GM21515 (cell line): ENCODE measurements at regions not wholly inside any gene's neighbourhood (a gene's known extent, or its start where the extent isn't known, plus 50 kb on each side); places are given as distances from the start of the nearest gene placed in this dataset.
"Not testable (repeated sequence)": the region's sequence is repeated elsewhere in the genome, so short reads cannot be mapped to it uniquely, and the experiment has no call there.

Source experiments
- ATAC-seq: cut with Tn5 transposase; IDR thresholded peaks from one replicate; pipeline ENCODE4 v1.9.1; 2021; ENCODE audit not compliant: unreplicated experiment

DNA sequence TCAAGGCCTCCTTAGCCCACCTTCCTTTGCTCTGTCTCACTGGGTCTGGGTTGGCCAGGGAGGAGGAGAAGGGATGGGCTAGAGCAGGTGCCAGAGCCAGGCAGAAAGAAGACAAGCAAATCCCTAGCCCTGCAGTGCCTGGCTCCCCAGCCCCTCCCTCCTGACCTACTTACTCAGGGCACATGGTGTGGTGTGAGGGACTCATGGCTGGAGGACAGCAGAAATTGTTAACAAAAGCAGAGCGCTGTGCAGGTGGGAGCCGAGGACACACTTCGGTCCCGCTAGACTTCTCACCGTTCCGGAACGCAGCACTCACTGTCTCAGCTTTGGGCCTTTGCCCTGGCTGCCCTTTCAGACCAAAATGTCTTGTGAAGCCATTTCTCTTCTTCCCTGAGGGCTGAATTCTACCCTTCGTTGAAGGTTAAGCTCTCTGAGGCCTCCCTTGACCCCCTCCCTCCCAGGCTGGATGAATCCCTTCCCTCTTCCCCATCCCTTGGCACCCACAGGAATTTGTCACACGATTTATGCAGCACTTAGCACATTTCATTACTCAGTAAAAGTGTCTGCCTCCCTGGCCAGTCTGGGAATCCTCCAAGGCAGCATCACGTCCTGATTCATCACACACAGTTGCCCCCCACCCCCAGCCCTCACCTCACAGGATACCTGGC is 263.9 kb upstream of the TRPC7 start:
- ATAC-seq = no peak

DNA sequence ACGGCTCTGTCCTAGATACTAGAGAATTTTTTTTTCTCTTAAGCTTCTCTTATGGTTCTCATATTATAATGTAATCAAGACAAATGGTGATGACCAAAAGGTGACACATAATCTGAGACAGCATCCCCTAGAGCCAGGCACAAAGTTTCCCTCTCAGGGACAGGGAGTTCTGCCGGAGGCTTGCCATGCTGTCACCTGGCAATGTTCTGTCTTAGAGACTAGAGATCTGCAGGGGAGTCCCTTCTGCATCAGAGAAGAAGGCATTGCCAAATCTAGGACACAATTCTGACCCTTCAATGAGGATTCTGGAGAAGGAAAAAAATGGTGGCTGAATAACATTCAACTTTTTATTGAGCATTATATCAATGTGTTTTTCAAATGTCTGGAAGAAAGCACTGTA is 261.2 kb upstream of the TRPC7 start:
- ATAC-seq = no peak

DNA sequence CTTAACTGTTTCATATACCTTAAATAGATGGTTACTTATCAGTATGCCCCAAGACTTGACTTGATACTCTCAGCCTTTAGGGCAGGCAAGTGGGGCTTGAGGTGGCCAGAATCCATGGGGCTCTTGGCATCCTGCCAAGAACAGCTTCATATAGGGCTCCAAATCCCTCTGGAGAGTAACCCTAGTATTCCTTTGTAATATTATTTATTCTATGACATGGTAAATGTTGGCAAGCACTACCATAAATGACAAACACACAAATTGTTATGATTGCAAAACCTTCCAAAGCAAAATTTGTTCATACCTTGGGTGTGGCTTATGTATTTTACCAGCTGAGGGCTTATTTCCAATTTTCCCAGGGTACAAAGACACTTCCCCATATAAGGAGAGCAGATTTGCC is 257.4 kb upstream of the TRPC7 start:
- ATAC-seq = no peak

DNA sequence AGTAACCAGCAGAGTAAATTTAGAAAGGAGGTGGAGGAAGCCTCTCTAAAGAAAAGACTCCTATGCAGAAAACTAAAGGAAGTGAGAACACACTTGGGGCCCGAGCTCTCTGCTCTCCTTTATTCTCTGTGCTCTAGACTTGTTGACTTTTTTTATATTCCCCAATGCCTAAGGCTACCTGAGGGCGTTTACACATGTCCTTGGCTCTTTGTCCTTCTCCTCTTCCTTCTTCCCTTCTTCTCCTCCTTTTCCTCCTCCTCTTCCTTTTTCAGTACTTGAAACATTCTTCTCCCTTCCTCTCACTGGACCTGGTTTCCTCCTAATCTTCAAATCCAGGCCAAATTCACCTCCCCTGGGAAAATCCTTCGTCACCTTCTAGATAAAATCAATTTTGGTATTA is 256.4 kb upstream of the TRPC7 start:
- ATAC-seq = no peak

DNA sequence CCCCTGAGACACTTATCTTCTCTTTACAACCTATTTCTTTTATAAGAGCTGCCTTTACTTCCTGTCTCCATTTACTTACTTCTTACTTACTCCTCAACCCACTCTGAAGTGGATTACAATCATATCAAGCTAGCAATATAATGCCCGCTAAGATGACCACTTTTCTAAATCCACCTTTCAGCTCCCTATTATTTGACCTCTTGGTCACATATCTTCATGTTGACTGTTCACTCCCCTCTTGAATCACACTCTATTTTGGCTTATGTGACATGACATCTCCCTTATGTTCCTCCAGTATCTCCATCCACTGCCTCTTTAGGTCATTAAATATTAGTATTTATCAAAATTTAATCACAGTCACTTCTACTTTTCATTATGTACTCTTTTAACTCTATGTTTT is 255.3 kb upstream of the TRPC7 start:
- ATAC-seq = no peak

DNA sequence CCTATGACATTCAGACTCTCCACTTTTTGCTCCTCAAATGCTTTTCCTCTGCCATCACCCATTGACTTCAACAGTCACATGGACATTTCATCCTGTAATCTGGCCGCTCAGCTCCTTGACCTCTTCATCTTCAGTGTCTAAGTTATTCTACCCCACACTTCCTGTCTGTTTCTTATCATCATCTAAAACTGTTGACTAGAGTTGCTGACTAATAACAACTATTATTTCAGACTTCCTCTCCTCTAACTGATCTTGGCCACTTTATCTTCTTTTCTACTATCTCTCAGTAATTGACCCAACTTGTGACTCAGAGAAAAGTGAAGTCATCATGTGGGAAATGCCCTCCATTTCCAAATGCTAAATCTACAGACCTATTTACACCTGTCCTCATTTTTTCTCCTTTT is 254.7 kb upstream of the TRPC7 start:
- ATAC-seq = no peak

DNA sequence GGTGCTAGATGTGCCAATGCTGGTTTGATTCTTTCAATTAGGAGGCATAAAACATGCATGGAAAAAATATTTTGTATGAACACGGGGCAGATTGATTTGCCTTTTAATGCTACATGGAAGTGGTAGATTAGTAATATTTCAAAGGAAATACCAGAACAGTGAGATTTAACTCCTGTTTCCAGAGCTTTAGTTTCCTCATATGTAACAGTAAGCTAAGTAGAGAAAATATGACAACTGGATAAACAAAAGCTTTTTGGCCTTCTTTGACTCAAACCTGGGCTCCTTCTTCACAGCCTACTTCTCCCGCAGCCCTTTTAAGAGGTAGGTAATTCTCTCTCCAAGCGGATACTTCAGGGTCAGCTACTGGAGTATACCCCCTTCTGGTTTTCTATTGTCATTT is 254.2 kb upstream of the TRPC7 start:
- no peak for ATAC-seq

DNA sequence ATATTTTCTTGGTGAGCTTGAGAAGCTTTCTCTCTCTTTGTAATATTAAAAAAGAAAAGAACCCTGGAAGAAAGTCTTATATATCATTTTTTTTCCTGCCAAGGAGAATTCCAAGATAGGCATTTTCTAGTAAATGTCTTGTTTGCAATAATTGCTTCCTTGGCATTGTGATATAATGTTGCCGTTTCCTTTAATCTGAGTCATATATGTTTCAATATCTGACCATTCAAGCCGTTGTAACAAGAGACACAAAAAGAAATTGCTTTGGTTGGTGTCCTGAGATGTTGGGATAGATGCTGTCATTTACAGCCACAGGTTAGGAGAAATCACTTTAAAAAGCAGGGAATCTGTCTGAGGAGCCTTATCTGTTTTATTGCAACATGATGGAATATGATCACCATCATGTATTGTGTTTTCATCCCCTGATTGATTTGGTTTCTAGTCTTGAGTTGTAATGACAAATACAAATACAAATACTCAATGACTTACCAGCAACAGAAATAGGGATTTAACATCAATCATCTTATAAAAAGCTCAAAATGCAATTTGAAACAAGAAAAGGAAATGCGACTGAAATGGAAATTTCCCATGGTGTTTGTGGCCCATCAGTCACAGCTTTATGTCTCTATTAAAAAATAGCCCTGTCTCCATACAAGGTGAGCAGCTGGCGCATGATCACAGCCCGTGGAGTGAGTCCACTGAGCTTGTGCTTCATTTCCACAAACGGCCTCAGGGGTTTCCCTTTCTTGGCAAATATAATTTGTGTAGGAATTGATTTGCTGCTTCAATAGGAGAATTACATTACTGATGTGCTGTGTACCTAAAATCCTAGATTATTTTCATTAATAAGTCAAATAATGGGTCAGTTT is 250.1 kb upstream of the TRPC7 start:
- ATAC-seq = no peak

DNA sequence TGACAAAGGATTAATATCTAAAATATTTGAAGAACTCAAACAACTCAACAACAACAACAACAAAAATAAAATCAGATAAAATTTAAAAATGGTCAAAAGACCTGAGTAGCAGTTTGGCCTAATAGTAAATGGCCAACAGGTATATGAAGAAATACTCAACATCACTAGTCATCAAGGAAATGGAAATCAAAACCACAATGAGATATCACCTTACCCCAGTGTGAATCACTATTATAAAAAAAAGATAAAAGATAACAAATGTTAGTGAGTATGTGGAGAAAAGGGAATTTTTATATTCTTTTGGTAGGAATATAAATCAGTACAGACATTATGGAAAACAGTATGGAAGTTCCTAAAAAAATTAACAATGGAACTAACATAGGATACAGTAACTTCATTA is 247.9 kb upstream of the TRPC7 start:
- no peak for ATAC-seq

DNA sequence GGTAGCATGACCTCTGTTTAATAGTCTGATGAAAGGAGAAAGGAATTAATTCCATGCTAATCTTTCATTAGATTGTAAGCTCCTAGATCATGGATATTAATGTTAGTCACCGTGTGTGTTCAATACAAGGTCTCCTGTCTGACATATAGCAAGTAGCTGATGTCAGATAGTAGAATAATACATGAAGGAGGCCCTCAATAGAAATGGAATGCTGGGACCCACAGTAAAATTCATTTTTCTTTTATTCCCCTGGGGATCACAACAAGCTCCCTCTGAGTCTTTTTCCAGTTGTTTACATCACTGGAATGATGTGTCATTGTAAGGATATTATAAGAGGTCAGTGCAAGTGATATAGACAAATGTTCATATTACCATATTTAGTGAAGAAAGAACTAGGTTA is 240.3 kb upstream of the TRPC7 start:
- no peak for ATAC-seq

DNA sequence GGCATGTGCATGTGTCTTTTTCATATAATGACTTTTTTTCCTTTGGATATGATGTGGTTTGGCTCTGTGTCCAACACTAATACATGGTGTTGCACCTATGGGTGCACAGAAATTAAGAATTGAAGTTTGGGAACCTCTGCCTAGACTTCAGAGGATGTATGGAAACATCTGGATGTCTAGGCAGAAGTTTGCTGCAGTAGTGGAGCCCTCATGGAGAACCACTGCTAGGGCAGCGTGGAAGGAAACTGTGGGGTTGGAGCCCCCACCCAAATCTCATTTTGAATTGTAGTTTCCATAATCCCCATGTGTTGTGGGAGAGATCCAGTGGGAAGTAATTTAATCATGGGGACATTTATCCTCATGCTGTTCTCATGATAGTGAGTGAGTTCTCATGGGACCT is 235.0 kb upstream of the TRPC7 start:
- no peak for ATAC-seq

DNA sequence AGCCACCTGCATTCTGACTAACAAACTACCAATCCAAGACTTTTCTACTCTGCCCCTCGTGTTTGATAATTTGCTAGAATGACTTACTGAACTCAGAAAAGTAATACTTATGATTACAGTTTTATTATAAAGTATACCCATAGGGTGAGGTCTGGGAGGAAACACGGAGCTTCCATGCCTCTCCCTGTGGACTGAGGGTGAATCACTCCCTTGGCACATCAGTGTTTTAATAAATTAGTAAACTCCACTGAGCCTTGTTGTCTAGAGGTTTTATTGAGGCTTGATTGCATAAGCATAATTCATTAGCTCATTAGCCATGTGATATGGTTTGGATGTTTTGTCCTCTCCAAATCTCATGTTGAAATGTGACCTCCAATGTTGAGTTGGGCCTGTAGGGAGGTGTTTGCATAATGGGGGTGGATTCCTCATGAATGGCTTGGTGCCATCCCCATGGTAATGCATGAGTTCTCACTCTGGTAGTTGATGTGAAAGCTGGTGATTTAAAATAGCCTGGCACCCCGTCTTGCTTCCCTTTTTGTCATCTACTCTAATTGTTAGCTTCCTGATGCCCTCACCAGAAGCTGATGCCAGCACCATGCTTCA is 233.6 kb upstream of the TRPC7 start:
- ATAC-seq = no peak

DNA sequence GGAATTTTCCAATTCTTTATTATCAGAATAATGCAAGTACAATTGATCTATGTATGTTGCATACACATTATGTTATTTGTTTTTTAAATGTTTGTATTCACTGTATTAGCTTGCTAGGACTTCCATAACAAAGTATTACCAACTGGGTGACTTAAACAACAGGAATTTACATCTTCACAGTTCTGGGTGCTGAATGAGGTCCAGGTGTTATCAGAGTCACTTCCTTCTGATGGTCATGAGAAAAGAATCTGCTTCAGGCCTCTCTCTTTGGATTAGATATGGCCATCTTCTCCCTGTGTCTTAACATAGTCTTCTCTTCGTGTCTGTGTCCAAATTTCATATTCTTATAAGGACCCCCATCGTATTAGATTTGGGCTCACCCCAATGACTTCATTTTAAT is 229.1 kb upstream of the TRPC7 start:
- ATAC-seq = no peak

DNA sequence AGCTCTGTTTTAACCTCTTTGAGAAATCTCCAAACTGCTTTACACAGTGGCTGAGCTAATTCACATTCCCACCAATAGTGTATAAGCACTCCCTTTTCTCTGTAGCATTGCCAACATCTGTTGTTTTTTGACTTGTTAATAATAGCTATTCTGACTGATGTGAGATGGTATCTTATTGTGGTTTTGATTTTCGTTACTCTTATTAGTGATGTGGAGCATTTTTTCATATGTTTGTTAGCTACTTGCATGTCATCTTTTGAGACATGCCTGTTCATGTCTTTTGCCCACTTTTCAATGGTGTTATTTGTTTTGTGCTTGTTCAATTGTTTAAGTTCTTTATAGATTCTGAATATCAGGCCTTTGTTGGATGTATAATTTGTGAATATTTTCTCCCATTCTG is 225.2 kb upstream of the TRPC7 start:
- ATAC-seq = no peak

DNA sequence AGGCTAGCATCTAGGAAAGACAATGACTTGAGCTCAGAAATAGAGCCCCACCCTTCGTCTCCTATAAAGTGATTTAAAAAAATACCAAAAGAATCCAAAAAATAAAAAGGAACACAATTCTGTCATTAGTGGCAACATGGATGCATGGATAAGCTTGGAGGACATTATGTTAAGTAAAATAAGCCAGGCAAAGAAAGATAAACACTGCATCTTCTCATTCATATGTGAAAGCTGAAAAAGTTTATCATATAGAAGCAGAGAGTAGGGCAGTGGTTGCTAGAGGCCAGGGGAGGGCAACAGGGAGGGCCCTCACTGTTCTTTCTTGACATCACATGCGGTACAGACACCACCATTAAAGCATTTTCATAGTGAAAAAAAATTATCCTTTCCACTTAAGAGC is 220.9 kb upstream of the TRPC7 start:
- ATAC-seq = no peak

DNA sequence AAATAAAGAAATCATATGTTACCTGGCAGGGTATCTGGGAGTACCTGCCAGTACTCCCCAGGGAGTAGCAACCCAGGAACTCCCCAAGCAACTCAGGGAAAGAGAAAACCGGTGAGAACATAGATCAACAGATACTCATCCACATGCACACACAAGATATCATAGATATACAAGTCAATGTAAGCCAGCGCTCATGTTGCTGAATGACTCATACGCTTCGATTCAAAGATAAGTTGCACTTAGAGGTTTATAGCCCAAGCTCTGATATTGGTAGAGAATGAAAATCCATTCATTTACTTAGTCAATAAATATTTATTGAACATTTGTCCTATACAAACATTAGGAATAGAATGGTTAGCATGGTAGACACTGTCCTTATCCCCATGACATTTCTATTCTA is 219.1 kb upstream of the TRPC7 start:
- ATAC-seq = no peak

DNA sequence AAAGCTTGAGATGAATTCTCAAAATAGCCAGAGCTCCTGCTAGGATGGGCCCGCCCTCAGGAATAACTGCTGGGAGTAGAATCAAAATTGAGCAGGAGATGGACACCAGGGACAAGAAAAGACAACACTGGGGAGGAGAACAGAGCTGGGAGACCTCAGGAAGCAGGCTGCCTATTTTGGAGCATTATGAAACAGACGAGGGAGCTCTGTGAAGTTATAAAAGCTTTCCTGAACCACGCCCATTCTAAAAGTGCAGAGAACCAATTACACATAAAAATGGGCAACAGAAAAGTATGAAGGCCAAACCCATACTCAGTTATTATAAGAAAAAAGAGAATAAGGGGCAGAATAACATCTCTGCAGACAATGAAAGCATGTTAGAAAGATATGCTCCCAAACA is 213.9 kb upstream of the TRPC7 start:
- ATAC-seq = no peak

DNA sequence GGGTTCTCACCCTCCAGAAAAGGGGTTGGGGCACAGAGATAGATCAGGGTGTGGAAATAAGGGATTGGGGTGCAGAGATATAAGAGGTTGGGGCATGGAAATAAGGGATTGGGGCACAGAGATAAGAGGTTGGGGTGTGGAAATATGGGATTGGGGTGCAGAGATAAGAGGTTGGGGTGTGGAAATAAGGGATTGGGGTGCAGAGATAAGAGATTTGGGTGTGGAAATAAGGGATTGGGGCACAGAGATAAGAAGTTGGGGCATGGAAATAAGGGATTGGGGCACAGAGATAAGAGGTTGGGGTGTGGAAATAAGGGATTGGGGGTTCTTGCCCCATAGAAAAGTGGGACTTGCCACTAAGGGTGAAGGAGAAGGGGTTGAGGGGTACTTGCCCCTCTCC is 204.5 kb upstream of the TRPC7 start:
- ATAC-seq = not testable (repeated sequence)

DNA sequence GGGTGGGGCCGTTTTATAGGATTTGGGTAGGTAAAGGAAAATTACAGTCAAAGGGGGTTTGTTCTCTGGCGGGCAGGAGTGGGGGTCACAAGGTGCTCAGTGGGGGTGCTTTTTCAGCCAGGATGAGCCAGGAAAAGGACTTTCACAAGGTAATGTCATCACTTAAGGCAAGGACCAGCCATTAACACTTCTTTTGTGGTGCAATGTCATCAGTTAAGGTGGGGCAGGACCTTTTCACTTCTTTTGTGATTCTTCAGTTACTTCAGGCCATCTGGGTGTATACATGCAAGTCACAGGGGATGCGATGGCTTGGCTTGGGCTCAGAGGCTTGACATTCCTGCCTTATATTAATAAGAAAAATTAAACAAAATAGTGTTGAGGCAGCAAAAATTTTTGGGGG is 200.1 kb upstream of the TRPC7 start:
- ATAC-seq = not testable (repeated sequence)

DNA sequence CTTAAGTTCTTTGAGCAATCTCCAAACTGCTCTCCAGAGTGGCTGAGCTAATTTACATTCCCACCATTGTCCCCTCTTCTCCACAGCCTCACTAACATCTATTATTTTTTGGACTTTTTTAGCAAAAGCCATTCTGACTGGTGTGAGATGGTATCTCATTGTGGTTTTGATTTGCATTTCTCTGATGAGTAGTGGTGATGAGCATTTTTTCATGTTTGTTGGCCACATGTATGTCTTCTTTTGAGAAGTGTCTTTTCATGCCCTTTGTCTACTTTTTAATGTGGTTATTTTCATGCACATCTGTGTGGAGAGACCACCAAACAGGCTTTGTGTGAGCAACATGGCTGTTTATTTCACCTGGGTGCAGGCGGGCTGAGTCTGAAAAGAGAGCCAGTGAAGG is 199.7 kb upstream of the TRPC7 start:
- ATAC-seq = not testable (repeated sequence)

DNA sequence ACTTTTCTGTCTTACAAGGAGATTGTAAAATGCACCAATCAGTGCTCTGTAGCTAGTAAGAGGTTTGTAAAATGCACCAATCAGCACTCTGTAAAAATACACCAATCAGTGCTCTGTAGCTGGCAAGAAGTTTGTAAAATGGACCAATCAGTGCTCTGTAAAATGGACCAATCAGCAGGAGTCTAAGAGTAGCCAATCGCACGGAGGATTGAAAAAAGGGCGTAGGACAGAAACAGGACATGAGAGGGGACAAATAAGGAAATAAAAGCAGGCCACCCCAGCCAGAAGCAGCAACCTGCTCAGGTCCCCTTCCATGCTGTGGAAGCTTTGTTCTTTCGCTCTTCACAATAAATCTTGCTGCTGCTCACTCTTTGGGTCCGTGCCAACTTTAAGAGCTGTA is 199.1 kb upstream of the TRPC7 start:
- not testable (repeated sequence) for ATAC-seq

DNA sequence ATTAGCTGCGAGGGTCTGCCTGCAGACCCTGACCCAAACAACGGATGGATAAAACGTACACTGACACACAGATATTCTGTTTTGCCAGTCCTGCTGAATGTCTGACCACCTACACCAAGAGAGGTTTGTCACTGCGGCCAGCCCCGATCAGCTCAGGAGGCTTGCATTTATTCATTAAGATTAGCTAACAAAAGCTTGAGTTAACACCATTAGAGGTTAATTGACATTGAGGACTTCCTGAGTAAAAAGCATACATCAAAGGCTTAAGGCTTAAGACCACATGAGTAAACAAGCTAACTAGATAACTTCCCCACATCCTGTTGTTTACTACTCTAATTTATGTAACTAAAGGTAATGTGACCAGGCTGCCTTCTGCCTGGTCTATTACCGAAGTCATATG is 198.1 kb upstream of the TRPC7 start:
- ATAC-seq = no peak
